Duodenal mucosa (tissue), 2 donors: ENCODE measurements at regions not wholly inside any gene's neighbourhood (a gene's known extent, or its start where the extent isn't known, plus 50 kb on each side); places are given as distances from the start of the nearest gene placed in this dataset.
"Not testable (repeated sequence)": the region's sequence is repeated elsewhere in the genome, so short reads cannot be mapped to it uniquely, and the experiment has no call there.

Experiments used
- H3K27ac ChIP-seq: one replicate; pipeline ENCODE4 v1.7.0; 2013; ENCODE audit warnings: low read depth, low read length
- H3K27me3 ChIP-seq, 2 donors: one replicate each; pipeline ENCODE4 v1.7.0; 2013; ENCODE audit warnings: low read length in 2 of 2, control low read depth in 1 of 2; ENCODE audit not compliant: insufficient read depth in 2 of 2, control insufficient read depth in 1 of 2
- H3K36me3 ChIP-seq, 2 donors: one replicate each; pipeline ENCODE4 v1.7.0; 2013; ENCODE audit warnings: low read length in 2 of 2, control low read depth in 1 of 2; ENCODE audit not compliant: insufficient read depth in 2 of 2, control insufficient read depth in 1 of 2
- H3K4me1 ChIP-seq, 2 donors: one replicate each; pipeline ENCODE4 v1.7.0; 2013; ENCODE audit warnings: low read length in 2 of 2, control low read depth in 1 of 2; ENCODE audit not compliant: insufficient read depth in 2 of 2, control insufficient read depth in 1 of 2
- H3K4me3 ChIP-seq, 2 donors: one replicate each; pipeline ENCODE4 v1.7.0; 2013; ENCODE audit warnings: low read length in 2 of 2, low read depth in 1 of 2
- H3K9ac ChIP-seq, 2 donors: one replicate each; pipeline ENCODE4 v1.7.0; 2013; ENCODE audit warnings: low read length in 2 of 2, low read depth in 1 of 2
- H3K9me3 ChIP-seq, 2 donors: one replicate each; pipeline ENCODE4 v1.7.0; 2013; ENCODE audit warnings: low read length in 2 of 2, control low read depth in 1 of 2; ENCODE audit not compliant: control insufficient read depth in 1 of 2

DNA sequence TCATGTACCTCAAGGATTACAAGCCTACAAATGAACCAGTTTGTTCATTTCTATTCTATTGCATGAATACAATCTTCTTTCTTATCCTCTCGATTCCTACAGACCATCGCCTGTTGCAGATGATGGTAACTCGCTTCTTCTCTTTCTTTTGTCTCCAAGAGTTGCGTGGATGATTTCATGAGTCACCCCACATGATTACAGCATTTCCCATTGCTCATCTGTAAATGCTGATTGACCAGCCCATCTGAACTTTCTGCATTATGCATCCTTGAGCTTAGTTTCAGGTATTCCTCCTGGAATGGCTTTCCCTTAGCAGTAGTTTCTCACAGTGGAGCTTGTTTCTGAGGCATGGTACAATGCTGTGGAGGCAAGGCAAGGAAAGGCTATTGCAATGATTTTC is 109.6 kb upstream of the TOPAZ1 start:
- Histone ChIP-seq H3K9ac (no peak overlapping the region), H3K27me3 (peaks cover 0 to 7% of the 10 kb centered on the region in 2 donors), H3K9me3 (no peaks in the 10 kb centered on the region), H3K36me3 (no peaks in the 10 kb centered on the region), H3K4me1 (peaks cover 0 to 6% of the 10 kb centered on the region in 2 donors), H3K4me3 (no peak overlapping the region), H3K27ac (no peak overlapping the region)

DNA sequence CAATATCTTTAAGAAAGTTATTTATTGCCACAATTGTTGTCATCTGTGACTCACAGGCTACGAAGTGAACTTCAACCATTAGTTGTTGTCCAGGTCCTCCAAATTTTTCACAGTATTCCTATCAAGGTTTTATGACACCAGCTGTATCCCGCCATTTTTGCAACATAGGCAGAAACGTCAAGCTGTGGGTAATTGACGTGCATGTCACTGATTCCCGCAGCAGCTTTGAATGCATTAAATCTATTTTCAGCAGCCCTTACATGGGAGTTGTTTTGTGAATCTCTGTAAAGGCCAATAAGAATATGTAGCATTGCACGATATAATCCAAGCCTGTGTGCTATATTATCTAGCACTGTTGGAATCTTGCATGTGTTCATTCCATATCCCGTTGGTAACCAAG is 109.1 kb upstream of the TOPAZ1 start:
- Histone ChIP-seq H3K9me3 (no peaks in the 10 kb centered on the region), H3K4me3 (no peak overlapping the region), H3K36me3 (no peaks in the 10 kb centered on the region), H3K4me1 (peaks cover 0 to 6% of the 10 kb centered on the region in 2 donors), H3K27ac (no peak overlapping the region), H3K27me3 (peaks cover 0 to 7% of the 10 kb centered on the region in 2 donors), H3K9ac (no peak overlapping the region)

DNA sequence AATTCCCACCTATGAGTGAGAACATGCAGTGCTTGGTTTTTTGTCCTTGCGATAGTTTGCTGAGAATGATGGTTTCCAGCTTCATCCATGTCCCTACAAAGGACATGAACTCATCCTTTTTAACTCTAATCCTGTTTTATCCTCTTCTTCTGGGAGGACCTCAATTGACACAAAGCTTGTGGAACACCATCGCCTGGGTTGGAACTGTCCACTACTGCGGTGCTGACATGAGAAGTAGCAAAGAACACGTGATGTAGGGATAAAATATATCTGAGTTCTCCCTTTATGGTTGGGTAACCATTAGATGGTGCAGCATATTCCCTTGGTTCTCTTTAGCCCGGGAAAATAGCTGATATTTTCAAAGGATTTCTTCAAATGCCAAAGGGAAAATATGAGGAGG is 105.3 kb upstream of the TOPAZ1 start:
- no peak overlapping the region for H3K9ac ChIP-seq
- H3K27ac ChIP-seq = no peak overlapping the region
- H3K4me3 ChIP-seq = no peak overlapping the region
- H3K4me1 ChIP-seq = no peaks in the 10 kb centered on the region
- peaks cover 0 to 7% of the 10 kb centered on the region in 2 donors for H3K27me3 ChIP-seq
- H3K36me3 ChIP-seq = no peaks in the 10 kb centered on the region
- peaks cover 0 to 6% of the 10 kb centered on the region in 2 donors for H3K9me3 ChIP-seq

DNA sequence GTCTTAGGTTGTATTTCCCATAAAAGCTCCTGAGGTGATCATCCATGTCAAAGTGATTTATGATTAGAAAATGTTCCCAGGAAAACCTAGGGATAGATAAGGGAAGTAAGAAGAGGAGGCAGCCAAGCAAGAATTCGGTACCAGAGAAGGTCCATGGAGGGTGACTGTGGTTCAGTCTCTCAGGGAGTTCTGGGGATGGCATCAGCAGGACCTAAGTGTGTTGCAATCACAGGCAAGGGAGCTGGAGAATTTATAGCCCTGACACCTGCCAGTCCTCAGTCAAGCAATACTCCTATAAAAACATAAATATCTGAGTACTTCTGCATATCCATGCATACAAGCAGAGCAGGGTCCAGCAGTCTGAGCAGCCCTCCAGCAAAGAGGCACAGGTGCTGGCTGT is 95.6 kb upstream of the TOPAZ1 start:
- H3K27ac ChIP-seq = no peak overlapping the region
- peaks cover 0 to 4% of the 10 kb centered on the region in 2 donors for H3K9me3 ChIP-seq
- no peak overlapping the region for H3K9ac ChIP-seq
- no peak overlapping the region for H3K4me3 ChIP-seq
- H3K27me3 ChIP-seq = no peaks in the 10 kb centered on the region
- no peaks in the 10 kb centered on the region for H3K4me1 ChIP-seq
- H3K36me3 ChIP-seq = no peaks in the 10 kb centered on the region

DNA sequence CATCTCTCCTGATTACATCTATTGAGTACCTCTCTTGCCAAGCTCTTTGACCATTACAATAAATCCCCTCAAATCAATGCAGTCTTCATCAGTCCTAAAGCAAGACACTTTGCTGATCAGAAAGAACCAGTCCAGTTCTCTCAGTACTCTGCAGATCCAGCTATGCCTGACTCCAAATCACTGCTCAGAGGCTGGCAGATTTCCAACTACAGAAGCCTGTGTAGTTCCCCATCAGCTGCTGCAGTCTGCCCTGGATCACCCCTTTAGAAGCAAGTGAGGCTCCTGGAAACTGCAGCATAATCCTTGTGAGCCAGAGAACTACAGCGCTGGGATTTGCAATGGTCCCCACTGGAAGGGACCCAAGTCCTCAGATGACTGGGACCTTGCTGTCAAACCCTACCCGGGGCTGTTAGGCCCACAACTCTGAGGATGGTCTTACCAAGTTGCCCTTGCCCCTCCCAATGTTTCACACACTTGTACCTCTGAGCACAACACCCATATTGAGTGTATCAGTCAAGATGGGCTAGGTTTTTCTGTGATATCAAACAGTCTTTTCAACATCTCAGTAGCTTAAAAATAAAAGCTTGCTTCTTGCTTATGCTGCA is 81.9 kb upstream of the TOPAZ1 start:
- H3K27ac ChIP-seq = no peak overlapping the region

DNA sequence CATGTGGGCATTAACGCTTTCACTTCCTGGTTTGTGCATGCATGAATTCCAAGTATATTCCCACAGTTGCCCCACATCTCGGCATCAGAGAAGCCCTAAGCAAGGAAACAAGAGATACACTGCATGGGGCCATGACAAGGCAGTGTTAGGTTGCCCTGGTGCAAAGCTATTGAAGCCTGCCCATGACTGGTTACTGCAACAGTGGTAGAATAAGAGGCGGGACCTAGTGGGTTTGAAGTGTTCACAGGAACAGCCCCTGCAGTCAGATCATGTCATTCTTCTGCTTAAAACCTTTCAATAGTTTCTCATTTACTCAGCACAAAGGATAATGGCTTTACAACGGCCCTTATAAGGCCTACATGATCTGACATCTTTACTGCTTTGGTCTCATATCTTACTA is 80.9 kb upstream of the TOPAZ1 start:
- no peaks in the 10 kb centered on the region for H3K36me3 ChIP-seq
- H3K27me3 ChIP-seq = peaks cover 2 to 6% of the 10 kb centered on the region in 2 donors
- H3K9me3 ChIP-seq = no peaks in the 10 kb centered on the region
- no peak overlapping the region for H3K4me3 ChIP-seq
- H3K27ac ChIP-seq = no peak overlapping the region
- H3K4me1 ChIP-seq = no peaks in the 10 kb centered on the region
- no peak overlapping the region for H3K9ac ChIP-seq

More for the DNA sequence above, 81.9 kb upstream of the TOPAZ1 start:
- no peak overlapping the region for H3K9ac ChIP-seq
- no peak overlapping the region for H3K4me3 ChIP-seq
- no peaks in the 10 kb centered on the region for H3K4me1 ChIP-seq
- H3K36me3 ChIP-seq = no peaks in the 10 kb centered on the region
- H3K27me3 ChIP-seq = peaks cover 4 to 8% of the 10 kb centered on the region in 2 donors
- H3K9me3 ChIP-seq = no peaks in the 10 kb centered on the region

DNA sequence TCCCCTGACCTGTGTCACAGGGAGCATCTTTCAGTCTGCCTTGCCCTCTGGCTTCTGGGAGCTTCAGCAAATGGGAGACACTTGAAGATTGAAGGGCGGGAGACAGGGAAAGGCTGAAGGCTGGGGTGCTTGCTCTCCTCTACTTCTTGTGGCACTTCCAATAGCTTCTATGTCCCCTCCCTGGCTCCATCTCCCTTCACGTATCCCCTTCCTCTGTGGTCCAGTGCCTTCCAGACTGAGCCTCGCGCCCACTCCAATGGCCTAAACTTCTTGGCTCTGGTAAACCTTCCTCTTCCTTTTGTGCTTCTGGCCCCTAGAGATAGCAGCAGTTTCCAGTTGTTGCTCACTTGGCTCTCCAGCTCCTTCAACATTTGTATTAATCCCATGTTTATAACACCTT is 69.8 kb upstream of the TOPAZ1 start:
- Histone ChIP-seq H3K36me3 (no peaks in the 10 kb centered on the region), H3K27ac (no peak overlapping the region), H3K9ac (no peak overlapping the region), H3K4me3 (no peak overlapping the region), H3K27me3 (peaks cover 0 to 2% of the 10 kb centered on the region in 2 donors), H3K4me1 (no peaks in the 10 kb centered on the region), H3K9me3 (no peaks in the 10 kb centered on the region)

DNA sequence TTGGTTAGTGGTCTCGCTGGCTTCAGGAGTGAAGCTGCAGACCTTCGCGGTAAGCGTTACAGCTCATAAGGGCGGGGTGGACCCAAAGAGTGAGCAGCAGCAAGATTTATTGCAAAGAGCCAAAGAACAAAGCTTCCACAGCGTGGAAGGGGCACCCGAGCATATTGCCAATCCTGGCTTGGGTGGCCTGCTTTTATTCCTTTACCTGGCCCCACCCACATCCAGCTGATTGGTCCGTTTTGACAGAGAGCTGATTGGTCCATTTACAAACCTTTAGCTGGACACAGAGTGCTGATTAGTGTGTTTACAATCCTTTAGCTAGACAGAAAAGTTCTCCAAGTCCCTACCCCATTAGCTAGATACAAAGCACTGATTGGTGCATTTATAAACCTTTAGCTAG is 69.0 kb upstream of the TOPAZ1 start:
- H3K9ac ChIP-seq, H3K36me3 ChIP-seq, H3K4me1 ChIP-seq, H3K27me3 ChIP-seq, H3K9me3 ChIP-seq, H3K27ac ChIP-seq, H3K4me3 ChIP-seq: not testable (repeated sequence)

DNA sequence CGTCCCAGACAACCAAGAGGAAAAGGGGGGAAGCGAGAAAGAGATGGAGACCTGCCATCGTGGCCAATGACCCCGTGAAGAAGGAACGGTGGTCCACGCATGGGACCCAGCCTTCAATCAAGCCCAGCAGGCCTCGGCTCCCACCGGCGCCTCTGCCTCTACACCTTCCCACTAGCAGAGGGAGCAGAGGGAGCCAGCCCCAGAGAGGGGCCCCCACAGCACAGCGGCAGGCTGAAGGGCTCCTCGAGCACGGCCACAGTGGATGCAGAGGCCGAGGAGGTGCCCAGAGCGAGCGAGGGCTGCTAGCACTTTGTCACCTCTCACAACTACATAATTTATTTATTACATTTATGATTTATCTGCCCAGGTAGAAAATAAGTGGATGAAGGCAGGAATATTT is 68.4 kb upstream of the TOPAZ1 start:
- Histone ChIP-seq H3K4me1 (no peaks in the 10 kb centered on the region), H3K4me3 (no peak overlapping the region)

DNA sequence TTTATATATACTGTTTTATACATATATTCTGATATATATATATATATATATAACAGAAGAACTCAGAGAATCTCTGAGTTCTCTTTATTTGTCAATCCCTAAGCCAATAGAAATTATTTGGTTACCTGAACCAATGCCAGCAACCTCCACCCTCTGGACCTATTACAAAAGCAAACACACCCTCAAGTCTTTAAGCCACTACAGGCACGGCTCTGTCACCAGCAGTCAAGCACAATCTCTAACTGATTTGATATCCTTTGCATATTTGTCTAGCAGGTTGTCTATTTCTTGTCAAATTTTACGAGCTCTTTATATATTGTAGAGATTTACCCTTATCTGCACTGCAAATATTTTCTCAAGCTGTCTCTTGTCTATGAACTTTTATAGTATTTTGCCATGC is 66.6 kb upstream of the TOPAZ1 start:
- Histone ChIP-seq H3K27me3 (peaks cover 0 to 7% of the 10 kb centered on the region in 2 donors), H3K4me1 (no peaks in the 10 kb centered on the region), H3K27ac (no peak overlapping the region), H3K9me3 (no peaks in the 10 kb centered on the region), H3K36me3 (no peaks in the 10 kb centered on the region), H3K4me3 (no peak overlapping the region), H3K9ac (no peak overlapping the region)

More for the DNA sequence above, 68.4 kb upstream of the TOPAZ1 start:
- Histone ChIP-seq H3K36me3 (no peaks in the 10 kb centered on the region), H3K9me3 (no peaks in the 10 kb centered on the region), H3K27ac (no peak overlapping the region), H3K27me3 (peaks cover 0 to 5% of the 10 kb centered on the region in 2 donors), H3K9ac (no peak overlapping the region)

DNA sequence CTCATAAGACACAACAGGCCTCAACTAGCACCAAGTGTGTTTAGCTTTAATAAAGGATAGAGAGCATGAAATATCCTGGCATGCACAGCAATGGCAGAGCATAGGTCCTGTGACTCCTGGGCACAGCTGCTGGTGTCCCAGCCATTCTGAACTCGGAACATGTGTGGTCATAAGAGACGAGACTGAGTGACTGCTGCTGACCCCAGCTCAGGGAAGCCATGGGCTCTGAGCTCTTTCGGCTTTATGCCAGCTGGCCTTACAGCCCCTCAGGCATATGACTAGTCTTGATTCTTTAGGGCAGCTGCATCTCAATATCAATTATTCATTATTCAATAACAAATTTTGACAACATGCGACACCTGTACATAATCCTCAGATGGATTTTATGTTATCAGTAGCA is 62.4 kb upstream of the TOPAZ1 start:
- Histone ChIP-seq H3K36me3 (no peaks in the 10 kb centered on the region), H3K4me1 (peaks cover 3 to 4% of the 10 kb centered on the region in 2 donors), H3K27me3 (peaks cover 3 to 7% of the 10 kb centered on the region in 2 donors), H3K9ac (no peak overlapping the region), H3K27ac (no peak overlapping the region), H3K4me3 (no peak overlapping the region), H3K9me3 (no peaks in the 10 kb centered on the region)
